HL-60 (cell line): ENCODE measurements at regions not wholly inside any gene's neighbourhood (a gene's known extent, or its start where the extent isn't known, plus 50 kb on each side); places are given as distances from the start of the nearest gene placed in this dataset.

Experiments
- DNase-seq, 2 experiments: peaks; one replicate each; pipeline ENCODE4 v3.0.0-alpha.2; 2010 to 2020; ENCODE audit warnings: low read depth in 1 of 2, low spot score in 1 of 2
- H3K27ac ChIP-seq: fragments of 250-450 bp; sonication (Bioruptor Pico); replicated peaks from 2 replicates; pipeline ENCODE4 v1.5.1; 2020; ENCODE audit warnings: mild to moderate bottlenecking, moderate library complexity
- H3K27me3 ChIP-seq: fragments of 250-450 bp; sonication (Bioruptor Pico); 2 replicates; pipeline ENCODE4 v1.5.1; 2021; ENCODE audit warnings: mild to moderate bottlenecking, moderate library complexity; ENCODE audit not compliant: insufficient read depth, poor library complexity, severe bottlenecking
- H3K4me3 ChIP-seq: replicated peaks from 2 replicates; pipeline ENCODE4 v1.5.1; 2011; ENCODE audit warnings: mild to moderate bottlenecking, control low read depth, low read length; ENCODE audit not compliant: insufficient read depth
- CTCF ChIP-seq: IDR thresholded peaks from one replicate; pipeline ENCODE4 v1.5.1; 2011; ENCODE audit warnings: low read length, control low read depth, inconsistent platforms; ENCODE audit not compliant: insufficient read depth
- GABPA ChIP-seq: IDR thresholded peaks from 2 replicates; pipeline ENCODE4 v1.6.1; 2012; ENCODE audit warnings: low read depth
- POLR2AphosphoS5 ChIP-seq: IDR thresholded peaks from 2 replicates; pipeline ENCODE4 v1.6.1; 2012; ENCODE audit warnings: low read depth
- REST ChIP-seq: IDR thresholded peaks from 2 replicates; pipeline ENCODE4 v1.6.1; 2012; ENCODE audit warnings: low read depth; ENCODE audit not compliant: insufficient replicate concordance
- SPI1 ChIP-seq: IDR thresholded peaks from 2 replicates; pipeline ENCODE4 v1.6.1; 2012; ENCODE audit warnings: low read depth, mild to moderate bottlenecking, borderline replicate concordance

GRCh38 chr3:878746-879145 lies 214.1 kb upstream of the CNTN6 start:
- Histone ChIP-seq H3K27me3 (no peaks in the 10 kb centered on the region), H3K4me3 (no peak overlapping the region), H3K27ac (no peak overlapping the region)
- TF ChIP-seq GABPA (no peak), CTCF (no peak), REST (no peak), SPI1 (no peak), POLR2AphosphoS5 (no peak)
- DNase-seq: no peak

DNA sequence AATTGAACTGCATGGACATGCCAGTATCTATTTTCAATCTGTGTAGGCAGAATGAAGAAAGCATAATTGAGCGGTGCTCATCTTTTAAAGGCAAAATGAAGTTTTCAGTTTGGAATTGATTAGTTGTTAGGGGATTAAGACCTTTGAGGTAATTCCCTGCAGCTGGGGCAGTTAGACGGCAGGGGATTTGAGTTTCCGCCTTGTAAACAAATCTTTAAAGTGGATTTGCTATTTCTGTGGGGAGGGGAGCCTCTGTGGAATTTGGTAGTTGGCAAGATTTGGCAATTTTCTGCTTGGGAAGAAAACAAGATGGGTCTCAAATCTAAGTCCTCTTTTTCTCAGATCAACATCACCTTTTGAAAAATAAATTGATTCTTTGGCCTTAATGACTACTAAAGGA lies 212.5 kb upstream of the CNTN6 start:
- TF ChIP-seq REST (no peak), GABPA (no peak), POLR2AphosphoS5 (no peak), SPI1 (no peak), CTCF (no peak)
- Histone ChIP-seq H3K27me3 (no peaks in the 10 kb centered on the region), H3K4me3 (no peak overlapping the region), H3K27ac (no peak overlapping the region)
- no peak for DNase-seq

DNA sequence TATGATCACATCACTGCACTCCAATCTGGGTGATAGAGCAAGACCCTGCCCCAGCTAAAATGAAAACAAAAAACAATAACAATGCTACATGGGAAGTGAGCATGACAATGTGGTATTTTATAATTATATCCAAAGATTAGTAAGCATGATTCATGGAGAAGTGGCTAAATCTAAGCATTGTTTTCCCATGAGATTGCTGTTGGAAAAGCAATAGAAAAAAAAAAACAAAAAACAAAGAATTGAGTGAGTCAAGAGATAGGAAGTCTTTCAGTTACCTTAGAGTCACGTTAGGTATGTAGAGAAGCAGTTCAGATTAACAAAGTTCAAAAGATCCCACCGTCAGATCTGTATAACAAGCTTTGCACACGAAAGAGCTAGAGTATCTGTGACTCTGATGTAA lies 210.3 kb upstream of the CNTN6 start:
- TF ChIP-seq REST: no peak
- TF ChIP-seq POLR2AphosphoS5: no peak
- no peak for TF ChIP-seq GABPA
- no peak for TF ChIP-seq CTCF
- TF ChIP-seq SPI1: no peak
- no peak overlapping the region for H3K27ac ChIP-seq
- H3K27me3 ChIP-seq: no peaks in the 10 kb centered on the region
- no peak for DNase-seq
- H3K4me3 ChIP-seq: no peak overlapping the region
